GM12878 (cell line): ENCODE measurements at regions not wholly inside any gene's neighbourhood (a gene's known extent, or its start where the extent isn't known, plus 50 kb on each side); places are given as distances from the start of the nearest gene placed in this dataset.

ENCODE experiments used
- ATAC-seq: fragments of 200-7000 bp; cut with Tn5 transposase; 3 replicates; pipeline ENCODE4 v1.9.1; 2020; ENCODE audit warnings: mild to moderate bottlenecking, moderate library complexity
- BruUV-seq: library from RNA; stranded (reverse); fragments of 400-500 nt; replicated peaks from 2 replicates; lab custom pipeline; 2021; lab: Mats Ljungman, UMichigan
- CTCF ChIA-PET: fragments of 300-600 bp; sonication (Branson Sonifier 250); formaldehyde crosslinking; extraction: SDS; loops from one replicate; lab custom pipeline; 2021; ENCODE audit warnings: inconsistent platforms; lab: Yijun Ruan, JAX
- POLR2A ChIA-PET: fragments of 350-600 bp; formaldehyde crosslinking; extraction: SDS; loops from one replicate; lab custom pipeline; 2021; ENCODE audit warnings: inconsistent platforms; lab: Charles Lee
- RAD21 ChIA-PET: fragments of 300-600 bp; sonication (Branson Sonifier 250); formaldehyde crosslinking; loops from one replicate; lab custom pipeline; 2023; ENCODE audit warnings: antibody characterized with exemption; ENCODE audit not compliant: unreplicated experiment; lab: Charles Lee
- SMC1A ChIA-PET: fragments of 300-600 bp; sonication (Branson Sonifier 250); formaldehyde crosslinking; loops from one replicate; lab custom pipeline; 2023; ENCODE audit not compliant: unreplicated experiment, uncharacterized antibody; lab: Charles Lee
- DNase-seq: peaks from one replicate; pipeline ENCODE4 v3.0.0-alpha.2; 2011; ENCODE audit warnings: low read depth, low spot score
- FAIRE-seq: peaks from 3 replicates; lab custom pipeline; 2011; peaks lifted over from hg19 to GRCh38; lab: Jason Lieb, UNC
- H2AFZ ChIP-seq: 2 replicates; pipeline ENCODE4 v1.6.0; 2011; ENCODE audit warnings: low read depth, low read length, control low read depth; ENCODE audit not compliant: control insufficient read depth
- H3K27ac ChIP-seq: 2 replicates; pipeline ENCODE4 v1.5.1; 2011; ENCODE audit warnings: control low read depth; ENCODE audit not compliant: control insufficient read depth, insufficient read depth
- H3K27me3 ChIP-seq, 2 experiments: replicated peaks in 1 of 2; 2 replicates each; pipeline versions ENCODE4 v1.6.0 to v1.6.1; 2011; ENCODE audit warnings: low read length in 1 of 2; ENCODE audit not compliant: control insufficient read depth in 2 of 2, insufficient read depth in 2 of 2
- H3K36me3 ChIP-seq, 2 experiments: 2 replicates each; pipeline ENCODE4 v1.5.1; 2011; ENCODE audit warnings: low read length in 1 of 2; ENCODE audit not compliant: control insufficient read depth in 2 of 2, insufficient read depth in 2 of 2
- H3K4me1 ChIP-seq: 2 replicates; pipeline ENCODE4 v1.6.1; 2011; ENCODE audit warnings: mild to moderate bottlenecking, low read length, moderate library complexity, mixed read lengths; ENCODE audit not compliant: control insufficient read depth, insufficient read depth
- H3K4me2 ChIP-seq: 2 replicates; pipeline ENCODE4 v1.6.0; 2011; ENCODE audit warnings: control low read depth; ENCODE audit not compliant: control insufficient read depth, insufficient read depth
- H3K4me3 ChIP-seq: fragments of 200-600 bp; sonication (generic); 2 replicates; pipeline ENCODE4 v1.5.1; 2016
- H3K79me2 ChIP-seq: 2 replicates; pipeline ENCODE4 v1.6.0; 2011; ENCODE audit warnings: low read length; ENCODE audit not compliant: control insufficient read depth, insufficient read depth
- H3K9ac ChIP-seq: 2 replicates; pipeline ENCODE4 v1.8.0; 2011; ENCODE audit warnings: low read length, control low read depth, mixed read lengths; ENCODE audit not compliant: control insufficient read depth, insufficient read depth
- H3K9me3 ChIP-seq: replicated peaks from 3 replicates; pipeline ENCODE4 v1.5.1; 2011; ENCODE audit warnings: mild to moderate bottlenecking, low read length; ENCODE audit not compliant: control insufficient read depth, insufficient read depth
- H4K20me1 ChIP-seq: 2 replicates; pipeline ENCODE4 v1.6.0; 2011; ENCODE audit not compliant: control insufficient read depth, insufficient read depth
- CBFB ChIP-seq: IDR thresholded peaks from 2 replicates; pipeline ENCODE4 v1.6.1; 2016; ENCODE audit warnings: antibody characterized with exemption, low read depth
- GATAD2B ChIP-seq: fragments of 450-650 bp; conservative IDR thresholded peaks from 2 replicates; pipeline ENCODE4 v1.6.1; 2017; ENCODE audit warnings: low read depth, mild to moderate bottlenecking, moderate library complexity
- NR2C1 ChIP-seq: fragments of 450-650 bp; IDR thresholded peaks from 2 replicates; pipeline ENCODE4 v1.6.1; 2017; ENCODE audit warnings: antibody characterized with exemption, mild to moderate bottlenecking, moderate library complexity
- NR2C2 ChIP-seq: IDR thresholded peaks from 2 replicates; pipeline ENCODE4 v1.6.1; 2011; ENCODE audit warnings: borderline replicate concordance, low read depth; ENCODE audit not compliant: control insufficient read depth, insufficient read length
- SRF ChIP-seq, 2 experiments: IDR thresholded peaks; 2 replicates each; pipeline ENCODE4 v1.6.1; 2011; ENCODE audit warnings: low read depth in 2 of 2, low read length in 2 of 2, mild to moderate bottlenecking in 1 of 2, moderate library complexity in 1 of 2
- YY1 ChIP-seq: IDR thresholded peaks from 2 replicates; pipeline ENCODE4 v1.6.1; 2011; ENCODE audit warnings: low read depth, mild to moderate bottlenecking, low read length
- WGBS: methylation state at CpG from one replicate; pipeline ENCODE4 v1.1.6; 2016; ENCODE audit warnings: low lambda C conversion rate; ENCODE audit not compliant: insufficient replicate concordance, insufficient coverage; ENCODE audit errors: missing lambda C conversion rate; 5-methylcytosine and 5-hydroxymethylcytosine counted together
- in situ Hi-C: fragments of 300-500 bp; cut with MboI; formaldehyde crosslinking; loops from 9 replicates; pipeline ENCODE4 v1.14.3; 2018; ENCODE audit warnings: mixed read lengths
- intact Hi-C: fragments of 100-400 bp; cut with micrococcal nuclease; formaldehyde crosslinking; loops from one replicate; pipeline ENCODE4 v1.14.2; 2022; ENCODE audit not compliant: unreplicated experiment
- TF ChIP-seq, protein P1 (sequence below): fragments of 450-650 bp; IDR thresholded peaks from 2 replicates; pipeline ENCODE4 v1.6.1; 2017; ENCODE audit warnings: mild to moderate bottlenecking, low read depth, inconsistent platforms; ENCODE audit not compliant: poor library complexity, severe bottlenecking
- TF ChIP-seq, protein P2 (sequence below): IDR thresholded peaks from 2 replicates; pipeline ENCODE4 v1.6.1; 2011; ENCODE audit warnings: borderline replicate concordance, low read depth, mild to moderate bottlenecking, moderate library complexity, mixed read lengths, low read length; ENCODE audit not compliant: insufficient read depth; ENCODE audit errors: extremely low read length

DNA sequence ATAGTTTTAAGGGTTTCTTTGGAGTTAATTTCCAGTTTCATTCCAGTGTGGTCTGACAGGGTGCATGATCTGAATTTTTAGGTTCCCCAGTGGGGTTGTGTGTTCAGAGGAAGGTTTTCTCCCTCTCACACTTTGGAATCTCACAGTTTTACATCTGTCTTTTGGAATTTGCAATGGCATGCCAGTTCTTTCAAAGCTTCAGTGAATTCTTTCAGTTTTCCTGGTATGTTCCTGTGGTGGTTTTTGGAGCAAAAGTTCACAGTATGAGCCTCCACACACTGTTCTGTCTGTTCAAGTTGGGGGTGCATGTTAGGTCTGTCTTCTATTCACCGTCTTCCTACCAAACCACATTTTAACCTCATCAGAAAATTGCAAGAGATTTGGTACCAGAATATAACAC lies 624.2 kb downstream of the KCTD16 start:
- TF ChIP-seq, protein P1, sequence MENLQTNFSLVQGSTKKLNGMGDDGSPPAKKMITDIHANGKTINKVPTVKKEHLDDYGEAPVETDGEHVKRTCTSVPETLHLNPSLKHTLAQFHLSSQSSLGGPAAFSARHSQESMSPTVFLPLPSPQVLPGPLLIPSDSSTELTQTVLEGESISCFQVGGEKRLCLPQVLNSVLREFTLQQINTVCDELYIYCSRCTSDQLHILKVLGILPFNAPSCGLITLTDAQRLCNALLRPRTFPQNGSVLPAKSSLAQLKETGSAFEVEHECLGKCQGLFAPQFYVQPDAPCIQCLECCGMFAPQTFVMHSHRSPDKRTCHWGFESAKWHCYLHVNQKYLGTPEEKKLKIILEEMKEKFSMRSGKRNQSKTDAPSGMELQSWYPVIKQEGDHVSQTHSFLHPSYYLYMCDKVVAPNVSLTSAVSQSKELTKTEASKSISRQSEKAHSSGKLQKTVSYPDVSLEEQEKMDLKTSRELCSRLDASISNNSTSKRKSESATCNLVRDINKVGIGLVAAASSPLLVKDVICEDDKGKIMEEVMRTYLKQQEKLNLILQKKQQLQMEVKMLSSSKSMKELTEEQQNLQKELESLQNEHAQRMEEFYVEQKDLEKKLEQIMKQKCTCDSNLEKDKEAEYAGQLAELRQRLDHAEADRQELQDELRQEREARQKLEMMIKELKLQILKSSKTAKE: no peak
- no peak for TF ChIP-seq CBFB
- no peak for TF ChIP-seq SRF (IDR thresholded peaks at IDR 0.05; ENCODE audit: low read depth in 2 of 2, low read length in 2 of 2)
- no peak for TF ChIP-seq NR2C2
- no peak for TF ChIP-seq YY1
- TF ChIP-seq, protein P2, sequence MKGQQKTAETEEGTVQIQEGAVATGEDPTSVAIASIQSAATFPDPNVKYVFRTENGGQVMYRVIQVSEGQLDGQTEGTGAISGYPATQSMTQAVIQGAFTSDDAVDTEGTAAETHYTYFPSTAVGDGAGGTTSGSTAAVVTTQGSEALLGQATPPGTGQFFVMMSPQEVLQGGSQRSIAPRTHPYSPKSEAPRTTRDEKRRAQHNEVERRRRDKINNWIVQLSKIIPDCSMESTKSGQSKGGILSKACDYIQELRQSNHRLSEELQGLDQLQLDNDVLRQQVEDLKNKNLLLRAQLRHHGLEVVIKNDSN: no peak
- TF ChIP-seq GATAD2B: no peak
- no peak for TF ChIP-seq NR2C1
- Histone ChIP-seq H3K36me3 (no peaks in the 10 kb centered on the region), H3K9me3 (no peaks in the 10 kb centered on the region), H3K4me2 (no peak overlapping the region), H3K9ac (no peak overlapping the region), H3K27me3 (no peaks in the 10 kb centered on the region), H2AFZ (no peak overlapping the region), H4K20me1 (no peaks in the 10 kb centered on the region), H3K79me2 (no peaks in the 10 kb centered on the region), H3K27ac (no peak overlapping the region), H3K4me1 (no peaks in the 10 kb centered on the region), H3K4me3 (no peak overlapping the region)
- FAIRE-seq (no peak), ATAC-seq (no peak), DNase-seq (no peak)
- SMC1A ChIA-PET: no interaction called here
- intact Hi-C loops: no loop called here
- CTCF ChIA-PET: no interaction called here
- POLR2A ChIA-PET: no interaction called here
- RAD21 ChIA-PET: no interaction called here
- WGBS: 5% methylated on average over 1 of the region's 1 CpG
- in situ Hi-C loops: no loop called here
- BruUV-seq: no TSS peak
